HepG2 (cell line): ENCODE measurements at regions not wholly inside any gene's neighbourhood (a gene's known extent, or its start where the extent isn't known, plus 50 kb on each side); places are given as distances from the start of the nearest gene placed in this dataset.

Experiments used
- CHD4 ChIP-seq: fragments of 200-600 bp; sonication (generic); IDR thresholded peaks from 2 replicates; pipeline ENCODE4 v1.7.0; 2017; ENCODE audit warnings: mild to moderate bottlenecking, low read length, borderline replicate concordance
- FOXK2 ChIP-seq: fragments of 450-650 bp; IDR thresholded peaks from 2 replicates; pipeline ENCODE4 v1.6.1; 2016
- GABPB1 ChIP-seq: IDR thresholded peaks from 2 replicates; pipeline ENCODE4 v1.6.1; 2016; ENCODE audit warnings: mild to moderate bottlenecking, missing genetic modification reagents, moderate library complexity, missing compliant biosample characterization
- JUND ChIP-seq: sonication (generic); formaldehyde crosslinking; IDR thresholded peaks from 2 replicates; pipeline ENCODE4 v1.8.0; 2022; ENCODE audit warnings: mild to moderate bottlenecking, missing genetic modification reagents
- POLR2A ChIP-seq, 2 experiments: IDR thresholded peaks; 2 replicates each; pipeline ENCODE4 v1.6.1; 2011; ENCODE audit warnings: low read depth in 2 of 2, low read length in 2 of 2, mild to moderate bottlenecking in 1 of 2, moderate library complexity in 1 of 2; ENCODE audit not compliant: insufficient read depth in 1 of 2
- POLR2AphosphoS2 ChIP-seq: IDR thresholded peaks from 2 replicates; pipeline ENCODE4 v1.6.1; 2011; ENCODE audit warnings: low read depth, low read length, improper control_type of control experiment
- THYN1 ChIP-seq: sonication (generic); formaldehyde crosslinking; IDR thresholded peaks from 2 replicates; pipeline ENCODE4 v1.8.1; 2023; ENCODE audit warnings: low read depth, mild to moderate bottlenecking, moderate library complexity, missing genetic modification reagents, borderline replicate concordance
- ZNF644 ChIP-seq: IDR thresholded peaks from 2 replicates; pipeline ENCODE4 v1.6.1; 2016; ENCODE audit warnings: low read depth
- TF ChIP-seq, protein P1 (sequence below): sonication (generic); formaldehyde crosslinking; IDR thresholded peaks from 2 replicates; pipeline ENCODE4 v1.4.0; 2020; ENCODE audit warnings: missing genetic modification reagents, borderline replicate concordance

DNA sequence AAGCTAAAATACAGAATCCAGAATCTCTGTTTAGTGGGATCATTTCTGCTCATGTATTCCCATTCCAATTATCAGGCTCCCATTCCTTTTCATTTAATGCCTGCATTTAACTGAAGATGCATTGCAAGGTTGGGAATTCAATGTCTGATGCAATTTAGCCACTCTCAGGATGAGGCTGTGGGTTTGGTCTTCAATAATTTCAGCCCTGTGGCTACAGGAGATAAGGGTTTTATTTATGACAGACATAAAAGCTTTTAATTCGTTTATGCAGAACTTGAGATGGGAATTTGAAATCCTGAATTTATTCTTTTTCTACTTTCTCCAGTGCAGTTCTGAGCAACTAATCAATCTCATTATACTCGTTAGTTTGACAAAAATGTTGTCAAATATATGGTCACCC, 1225.9 kb downstream of the PCDH18 start:
- TF ChIP-seq POLR2AphosphoS2 (no peak), CHD4 (no peak), THYN1 (no peak), POLR2A (IDR thresholded peaks at IDR 0.05; ENCODE audit: insufficient read depth in 1 of 2, low read depth in 2 of 2, low read length in 2 of 2) (no peak), ZNF644 (CRISPR knock-in tag) (no peak), GABPB1 (CRISPR knock-in tag) (no peak), JUND (CRISPR knock-in tag) (no peak), FOXK2 (no peak)
- TF ChIP-seq, protein P1, sequence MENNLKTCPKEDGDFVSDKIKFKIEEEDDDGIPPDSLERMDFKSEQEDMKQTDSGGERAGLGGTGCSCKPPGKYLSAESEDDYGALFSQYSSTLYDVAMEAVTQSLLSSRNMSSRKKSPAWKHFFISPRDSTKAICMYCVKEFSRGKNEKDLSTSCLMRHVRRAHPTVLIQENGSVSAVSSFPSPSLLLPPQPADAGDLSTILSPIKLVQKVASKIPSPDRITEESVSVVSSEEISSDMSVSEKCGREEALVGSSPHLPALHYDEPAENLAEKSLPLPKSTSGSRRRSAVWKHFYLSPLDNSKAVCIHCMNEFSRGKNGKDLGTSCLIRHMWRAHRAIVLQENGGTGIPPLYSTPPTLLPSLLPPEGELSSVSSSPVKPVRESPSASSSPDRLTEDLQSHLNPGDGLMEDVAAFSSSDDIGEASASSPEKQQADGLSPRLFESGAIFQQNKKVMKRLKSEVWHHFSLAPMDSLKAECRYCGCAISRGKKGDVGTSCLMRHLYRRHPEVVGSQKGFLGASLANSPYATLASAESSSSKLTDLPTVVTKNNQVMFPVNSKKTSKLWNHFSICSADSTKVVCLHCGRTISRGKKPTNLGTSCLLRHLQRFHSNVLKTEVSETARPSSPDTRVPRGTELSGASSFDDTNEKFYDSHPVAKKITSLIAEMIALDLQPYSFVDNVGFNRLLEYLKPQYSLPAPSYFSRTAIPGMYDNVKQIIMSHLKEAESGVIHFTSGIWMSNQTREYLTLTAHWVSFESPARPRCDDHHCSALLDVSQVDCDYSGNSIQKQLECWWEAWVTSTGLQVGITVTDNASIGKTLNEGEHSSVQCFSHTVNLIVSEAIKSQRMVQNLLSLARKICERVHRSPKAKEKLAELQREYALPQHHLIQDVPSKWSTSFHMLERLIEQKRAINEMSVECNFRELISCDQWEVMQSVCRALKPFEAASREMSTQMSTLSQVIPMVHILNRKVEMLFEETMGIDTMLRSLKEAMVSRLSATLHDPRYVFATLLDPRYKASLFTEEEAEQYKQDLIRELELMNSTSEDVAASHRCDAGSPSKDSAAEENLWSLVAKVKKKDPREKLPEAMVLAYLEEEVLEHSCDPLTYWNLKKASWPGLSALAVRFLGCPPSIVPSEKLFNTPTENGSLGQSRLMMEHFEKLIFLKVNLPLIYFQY, result no peak
